VCaP (cell line): ENCODE measurements at regions not wholly inside any gene's neighbourhood (a gene's known extent, or its start where the extent isn't known, plus 50 kb on each side); places are given as distances from the start of the nearest gene placed in this dataset.

Experiments
- H3K27ac ChIP-seq: fragments of 450-650 bp; 2 replicates; pipeline ENCODE4 v1.5.1; 2017
- TF ChIP-seq, protein P1 (sequence below): fragments of 450-650 bp; conservative IDR thresholded peaks from 2 replicates; pipeline ENCODE4 v1.5.1; 2017; ENCODE audit warnings: mild to moderate bottlenecking, moderate library complexity

DNA sequence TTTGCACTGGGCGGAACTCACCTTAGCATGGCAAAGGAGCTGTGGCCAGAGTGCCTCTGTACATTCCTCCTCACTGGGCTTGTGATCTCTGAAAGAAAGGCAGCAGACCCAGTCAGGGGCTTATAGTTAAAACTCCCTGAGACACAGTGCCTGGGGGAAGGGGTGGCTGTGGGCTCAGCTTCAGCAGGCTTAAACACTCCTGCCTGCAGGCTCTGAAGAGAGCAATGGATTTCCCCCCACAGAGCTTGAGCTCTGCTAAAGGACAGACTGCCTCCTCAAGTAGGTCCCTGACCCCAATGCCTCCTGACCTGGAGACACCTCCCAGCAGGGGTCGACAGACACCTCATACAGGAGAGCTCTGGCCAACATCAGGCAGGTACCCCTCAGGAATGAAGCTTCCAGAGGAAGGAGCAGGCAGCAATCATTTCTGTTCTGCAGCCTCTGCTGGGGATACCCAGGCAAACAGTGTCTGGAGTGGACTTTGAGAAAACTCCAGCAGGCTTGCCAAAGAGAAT lies 327.5 kb upstream of the SLC16A7 start:
- H3K27ac ChIP-seq: no peak overlapping the region
- TF ChIP-seq, protein P1, sequence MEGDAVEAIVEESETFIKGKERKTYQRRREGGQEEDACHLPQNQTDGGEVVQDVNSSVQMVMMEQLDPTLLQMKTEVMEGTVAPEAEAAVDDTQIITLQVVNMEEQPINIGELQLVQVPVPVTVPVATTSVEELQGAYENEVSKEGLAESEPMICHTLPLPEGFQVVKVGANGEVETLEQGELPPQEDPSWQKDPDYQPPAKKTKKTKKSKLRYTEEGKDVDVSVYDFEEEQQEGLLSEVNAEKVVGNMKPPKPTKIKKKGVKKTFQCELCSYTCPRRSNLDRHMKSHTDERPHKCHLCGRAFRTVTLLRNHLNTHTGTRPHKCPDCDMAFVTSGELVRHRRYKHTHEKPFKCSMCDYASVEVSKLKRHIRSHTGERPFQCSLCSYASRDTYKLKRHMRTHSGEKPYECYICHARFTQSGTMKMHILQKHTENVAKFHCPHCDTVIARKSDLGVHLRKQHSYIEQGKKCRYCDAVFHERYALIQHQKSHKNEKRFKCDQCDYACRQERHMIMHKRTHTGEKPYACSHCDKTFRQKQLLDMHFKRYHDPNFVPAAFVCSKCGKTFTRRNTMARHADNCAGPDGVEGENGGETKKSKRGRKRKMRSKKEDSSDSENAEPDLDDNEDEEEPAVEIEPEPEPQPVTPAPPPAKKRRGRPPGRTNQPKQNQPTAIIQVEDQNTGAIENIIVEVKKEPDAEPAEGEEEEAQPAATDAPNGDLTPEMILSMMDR: no peak

DNA sequence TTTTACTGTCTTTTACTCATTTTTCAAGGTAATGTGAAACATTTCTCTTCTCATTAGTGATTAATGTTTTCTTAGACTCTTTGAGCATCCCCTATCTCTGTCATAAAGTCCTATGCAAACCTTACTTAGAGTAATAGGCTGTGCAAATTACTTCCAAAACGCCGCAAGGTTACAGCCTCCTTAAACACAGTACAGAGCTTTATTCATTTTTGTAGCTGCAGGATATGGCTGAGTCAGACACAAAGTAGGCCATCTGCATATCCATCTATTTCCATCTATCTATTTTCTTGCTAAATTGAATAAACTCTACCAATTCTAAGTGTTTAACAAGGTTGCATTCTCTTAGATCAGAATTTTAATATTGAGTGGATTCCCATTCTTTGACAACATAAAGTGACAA lies 335.6 kb upstream of the SLC16A7 start:
- TF ChIP-seq, protein P1: no peak

DNA sequence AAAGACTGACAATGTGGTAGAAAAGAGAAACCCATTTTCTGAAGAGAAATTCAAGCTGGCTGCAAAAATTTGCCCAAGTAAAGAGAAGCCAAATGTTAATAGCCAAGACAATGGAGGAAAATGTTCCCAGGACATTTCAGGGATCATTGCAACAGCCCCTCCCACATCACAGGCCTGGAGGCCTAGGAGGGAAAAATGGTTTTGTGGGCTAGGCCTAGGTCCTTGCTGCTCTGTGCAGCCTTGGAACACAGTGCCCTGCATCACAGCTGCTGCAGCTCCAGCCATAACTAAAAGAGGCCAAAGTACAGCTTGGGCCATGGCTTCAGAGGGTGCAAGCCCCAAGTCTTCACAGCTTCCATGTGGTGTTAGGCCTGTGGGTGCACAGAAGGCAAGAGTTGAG lies 332.4 kb upstream of the LRIG3 start:
- H3K27ac ChIP-seq: no peak overlapping the region
- TF ChIP-seq, protein P1: no peak

More for the DNA sequence above, 335.6 kb upstream of the SLC16A7 start:
- no peak overlapping the region for H3K27ac ChIP-seq

DNA sequence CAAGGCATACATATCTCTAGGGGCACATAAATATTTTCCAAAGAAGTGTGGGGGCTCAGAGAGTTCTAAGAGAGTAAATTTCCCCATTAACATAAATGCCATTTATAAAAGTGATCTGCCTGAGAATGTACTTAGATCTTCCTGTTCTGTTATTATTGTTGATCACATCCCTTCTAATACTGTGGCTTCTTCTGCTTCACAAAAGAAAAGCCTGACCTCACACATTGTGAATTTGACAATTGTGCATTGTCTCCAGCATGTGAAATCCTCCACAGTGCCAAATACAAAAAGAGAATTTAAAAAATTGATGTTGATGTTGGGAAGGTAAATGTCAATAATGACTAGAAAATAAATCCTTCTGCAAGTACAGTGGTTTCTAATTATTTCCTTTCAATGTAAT lies 330.5 kb upstream of the LRIG3 start:
- no peak overlapping the region for H3K27ac ChIP-seq
- TF ChIP-seq, protein P1: no peak

DNA sequence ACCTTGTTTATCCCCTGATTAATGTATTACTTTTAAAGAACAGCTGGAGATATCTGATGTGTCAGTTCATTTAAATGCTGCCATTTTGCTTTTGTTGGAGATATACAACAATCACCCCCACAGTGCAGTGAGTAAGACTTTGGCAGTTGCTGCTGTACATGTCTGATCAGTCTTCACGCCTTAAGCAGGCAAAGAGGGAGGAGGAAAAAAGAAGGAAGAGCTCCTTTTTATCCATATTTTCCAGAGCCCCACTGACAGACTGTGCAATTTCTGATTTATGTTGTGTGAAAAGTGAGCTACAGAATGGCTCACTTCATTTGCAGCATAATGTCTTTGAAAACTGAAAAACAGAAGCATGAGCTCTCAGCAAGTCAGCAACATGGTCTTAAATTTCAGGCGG lies 319.7 kb upstream of the LRIG3 start:
- TF ChIP-seq, protein P1: no peak
- H3K27ac ChIP-seq: no peak overlapping the region

DNA sequence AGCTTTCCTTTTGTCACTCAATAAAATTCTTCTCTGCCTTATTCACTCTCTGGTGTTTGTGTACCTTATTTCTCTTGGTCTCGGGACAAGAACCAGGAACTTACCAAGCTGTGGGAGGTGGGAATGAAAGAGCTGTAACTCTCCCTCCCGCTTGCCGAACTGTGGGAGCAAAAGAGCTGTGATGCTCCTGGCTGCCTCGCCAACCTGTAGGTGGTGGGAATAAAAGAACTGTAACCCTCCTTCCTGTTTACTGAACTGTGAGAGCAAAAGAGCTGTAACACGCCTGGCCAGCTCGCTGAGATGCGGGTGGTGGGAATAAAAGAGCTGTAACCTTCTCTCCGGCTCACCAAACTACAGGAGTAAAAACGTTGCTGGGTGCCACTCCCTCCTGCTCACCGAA lies 314.1 kb upstream of the LRIG3 start:
- no peak overlapping the region for H3K27ac ChIP-seq
- TF ChIP-seq, protein P1: no peak

DNA sequence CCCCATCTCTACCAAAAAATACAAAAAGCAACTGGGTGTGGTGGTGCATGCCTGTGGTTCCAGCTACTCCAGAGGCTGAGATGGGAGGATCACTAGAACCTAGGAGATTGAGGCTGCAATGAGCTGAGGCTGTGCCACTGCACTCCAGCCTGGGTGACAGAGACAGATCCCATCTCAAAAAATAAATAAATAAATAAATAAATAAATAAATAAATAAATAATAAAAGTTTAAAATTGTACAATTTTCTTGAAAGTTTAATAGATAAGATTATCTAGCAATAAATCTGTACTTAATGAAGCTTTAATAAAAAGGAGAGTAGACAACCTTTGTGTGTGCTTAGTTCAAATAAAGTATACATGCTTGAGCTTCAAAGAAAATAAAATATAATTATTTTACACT lies 310.0 kb upstream of the LRIG3 start:
- TF ChIP-seq, protein P1: no peak
- H3K27ac ChIP-seq: no peak overlapping the region

DNA sequence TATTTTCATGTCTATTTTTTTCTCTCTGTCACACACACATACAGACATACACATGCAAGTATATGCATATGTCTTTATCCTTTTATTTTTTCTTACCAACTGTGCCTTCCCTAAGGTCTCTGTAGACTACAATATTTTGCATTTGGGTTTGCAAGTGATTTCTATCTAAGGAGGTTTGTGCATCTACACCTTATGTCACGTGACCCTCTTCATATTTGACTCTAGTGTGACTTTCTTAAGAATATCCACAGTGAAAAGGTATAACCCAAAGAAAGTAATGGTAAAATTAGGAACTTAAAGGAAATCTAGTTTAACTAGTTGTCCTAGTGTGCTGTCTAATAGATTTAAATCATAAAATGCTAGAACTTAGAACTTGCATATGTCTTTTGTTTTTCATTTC lies 298.8 kb upstream of the LRIG3 start:
- no peak overlapping the region for H3K27ac ChIP-seq
- TF ChIP-seq, protein P1: no peak
